Upper lobe of left lung (tissue), 6 donors: ENCODE measurements at regions not wholly inside any gene's neighbourhood (a gene's known extent, or its start where the extent isn't known, plus 50 kb on each side); places are given as distances from the start of the nearest gene placed in this dataset.
A peak's percentile ranks its signal among the peaks of the same experiment; 100 is the strongest.

Experiments
- ATAC-seq, 2 donors: fragments of 200-7000 bp; cut with Tn5 transposase; one replicate each; pipeline ENCODE4 v1.9.1; 2022; ENCODE audit warnings: mild to moderate bottlenecking in 2 of 2, moderate library complexity in 2 of 2; ENCODE audit not compliant: low FRiP score in 2 of 2
- DNase-seq, 2 donors: peaks; one replicate each; pipeline ENCODE4 v3.0.0-alpha.2; 2019 to 2020
- H3K27ac ChIP-seq, 4 donors: fragments of 200-600 bp; sonication (generic); one replicate each; pipeline ENCODE4 v1.5.1; 2016 to 2019
- H3K27me3 ChIP-seq, 4 donors: fragments of 200-600 bp; sonication (generic); one replicate each; pipeline ENCODE4 v1.5.1; 2017 to 2019
- H3K36me3 ChIP-seq, 4 donors: fragments of 200-600 bp; sonication (generic); one replicate each; pipeline ENCODE4 v1.5.1; 2016 to 2019
- H3K4me1 ChIP-seq, 4 donors: fragments of 200-600 bp; sonication (generic); one replicate each; pipeline ENCODE4 v1.5.1; 2018 to 2019
- H3K4me3 ChIP-seq, 4 donors: fragments of 200-600 bp; sonication (generic); one replicate each; pipeline ENCODE4 v1.5.1; 2017 to 2019; ENCODE audit warnings: mild to moderate bottlenecking in 2 of 4, moderate library complexity in 1 of 4
- H3K9me3 ChIP-seq, 4 donors: fragments of 200-600 bp; sonication (generic); one replicate each; pipeline ENCODE4 v1.5.1; 2018 to 2019
- EP300 ChIP-seq, 4 donors: sonication (generic); formaldehyde crosslinking; IDR thresholded peaks; one replicate each; pipeline ENCODE4 v1.5.1; 2017; ENCODE audit warnings: antibody characterized with exemption in 4 of 4, control low read depth in 2 of 4
- POLR2A ChIP-seq, 4 donors: fragments of 450-650 bp; IDR thresholded peaks; one replicate each; pipeline ENCODE4 v1.5.1; 2016 to 2017; ENCODE audit warnings: antibody characterized with exemption in 4 of 4, mild to moderate bottlenecking in 2 of 4
- POLR2AphosphoS5 ChIP-seq, 2 donors: sonication (generic); formaldehyde crosslinking; IDR thresholded peaks; one replicate each; pipeline ENCODE4 v1.5.1; 2017; ENCODE audit warnings: antibody characterized with exemption in 2 of 2
- WGBS, 2 donors: methylation state at CpG; one replicate each; pipeline ENCODE4 v1.1.5; 2017 to 2018; 5-methylcytosine and 5-hydroxymethylcytosine counted together
- TF ChIP-seq, protein P1 (sequence below), 6 experiments: fragments of 450-650 bp in 4 of 6; fragments of 200-600 bp in 2 of 6; sonication (generic) in 2 of 6; IDR thresholded peaks; one replicate each; pipeline ENCODE4 v1.5.1; 2016 to 2019; ENCODE audit warnings: antibody characterized with exemption in 6 of 6
- donor health status: DM: no; HTN: no; CAD: no; lungs with moderate emphysema.
- donor health status: DM: no; HTN: yes; CAD: no; lungs with severe emphysema.

DNA sequence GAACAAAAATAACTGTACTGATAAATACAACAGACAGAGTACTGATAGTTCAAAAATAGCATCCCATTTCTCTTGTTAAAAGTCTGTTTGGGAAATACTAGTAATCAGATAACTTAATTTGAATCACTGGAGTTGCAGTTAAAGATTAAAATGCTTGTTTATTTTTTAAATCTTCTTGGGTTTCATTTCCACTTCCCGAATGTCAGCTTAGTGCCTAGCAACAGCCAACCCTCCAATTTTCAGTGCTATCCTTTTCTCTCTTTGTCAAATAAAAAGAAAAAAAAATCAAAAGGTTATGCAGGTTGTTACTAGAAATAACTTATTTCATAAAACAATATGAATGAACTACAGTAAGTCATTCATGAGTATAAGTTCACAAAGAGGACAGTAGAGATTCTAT, 257.7 kb upstream of the STXBP5 start:
- H3K4me1 ChIP-seq: no peaks in the 10 kb centered on the region
- no peak overlapping the region for H3K27ac ChIP-seq
- 57 to 82% methylated on average over 1 of the region's 1 CpG for WGBS, 2 donors
- no peaks in the 10 kb centered on the region for H3K27me3 ChIP-seq
- no peak overlapping the region for H3K4me3 ChIP-seq
- ATAC-seq (no peak), DNase-seq (no peak)
- H3K9me3 ChIP-seq: peaks cover 0 to 5% (median 0%) of the 10 kb centered on the region in 4 donors
- TF ChIP-seq, protein P1, sequence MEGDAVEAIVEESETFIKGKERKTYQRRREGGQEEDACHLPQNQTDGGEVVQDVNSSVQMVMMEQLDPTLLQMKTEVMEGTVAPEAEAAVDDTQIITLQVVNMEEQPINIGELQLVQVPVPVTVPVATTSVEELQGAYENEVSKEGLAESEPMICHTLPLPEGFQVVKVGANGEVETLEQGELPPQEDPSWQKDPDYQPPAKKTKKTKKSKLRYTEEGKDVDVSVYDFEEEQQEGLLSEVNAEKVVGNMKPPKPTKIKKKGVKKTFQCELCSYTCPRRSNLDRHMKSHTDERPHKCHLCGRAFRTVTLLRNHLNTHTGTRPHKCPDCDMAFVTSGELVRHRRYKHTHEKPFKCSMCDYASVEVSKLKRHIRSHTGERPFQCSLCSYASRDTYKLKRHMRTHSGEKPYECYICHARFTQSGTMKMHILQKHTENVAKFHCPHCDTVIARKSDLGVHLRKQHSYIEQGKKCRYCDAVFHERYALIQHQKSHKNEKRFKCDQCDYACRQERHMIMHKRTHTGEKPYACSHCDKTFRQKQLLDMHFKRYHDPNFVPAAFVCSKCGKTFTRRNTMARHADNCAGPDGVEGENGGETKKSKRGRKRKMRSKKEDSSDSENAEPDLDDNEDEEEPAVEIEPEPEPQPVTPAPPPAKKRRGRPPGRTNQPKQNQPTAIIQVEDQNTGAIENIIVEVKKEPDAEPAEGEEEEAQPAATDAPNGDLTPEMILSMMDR (IDR thresholded peaks at IDR 0.05): no peak
- TF ChIP-seq POLR2AphosphoS5 (IDR thresholded peaks at IDR 0.05) (no peak), EP300 (IDR thresholded peaks at IDR 0.05) (no peak), POLR2A (IDR thresholded peaks at IDR 0.05) (no peak)
- H3K36me3 ChIP-seq: no peaks in the 10 kb centered on the region

DNA sequence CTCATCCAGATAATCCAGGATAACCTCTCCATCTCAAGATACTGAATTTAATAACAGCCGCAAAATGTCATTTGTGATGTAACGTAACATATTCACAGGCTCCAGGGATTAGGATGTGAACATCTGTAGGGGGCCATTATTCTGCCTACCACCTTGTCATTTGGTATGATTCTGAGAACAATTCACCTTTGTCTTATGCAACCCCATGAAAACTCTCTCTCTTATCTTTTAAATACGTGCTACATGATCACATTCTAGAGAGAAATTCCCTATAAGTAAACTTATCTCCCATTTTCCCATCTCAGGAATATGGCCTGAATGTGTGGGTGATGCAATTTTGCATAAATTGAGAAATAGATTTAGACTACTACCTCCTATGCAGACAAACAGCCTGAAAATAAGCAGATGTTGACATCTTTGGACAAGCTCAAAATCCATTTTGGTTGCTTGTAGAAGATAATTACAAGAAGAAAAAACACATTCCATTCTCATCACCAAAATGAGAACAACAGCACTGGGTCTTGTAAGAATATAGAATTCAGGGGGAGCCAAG, 255.4 kb upstream of the STXBP5 start:
- H3K27ac ChIP-seq: no peak overlapping the region
- H3K4me3 ChIP-seq: no peak overlapping the region
- H3K27me3 ChIP-seq: no peaks in the 10 kb centered on the region
- TF ChIP-seq, protein P1 (IDR thresholded peaks at IDR 0.05): no peak
- no peak for TF ChIP-seq POLR2AphosphoS5 (IDR thresholded peaks at IDR 0.05)
- no peak for TF ChIP-seq POLR2A (IDR thresholded peaks at IDR 0.05)
- TF ChIP-seq EP300 (IDR thresholded peaks at IDR 0.05): no peak
- WGBS, 2 donors: 95 to 97% methylated on average over 3 of the region's 3 CpGs
- DNase-seq: no peak
- H3K9me3 ChIP-seq: no peaks in the 10 kb centered on the region
- H3K36me3 ChIP-seq: no peaks in the 10 kb centered on the region
- H3K4me1 ChIP-seq: no peaks in the 10 kb centered on the region
- ATAC-seq: no peak

DNA sequence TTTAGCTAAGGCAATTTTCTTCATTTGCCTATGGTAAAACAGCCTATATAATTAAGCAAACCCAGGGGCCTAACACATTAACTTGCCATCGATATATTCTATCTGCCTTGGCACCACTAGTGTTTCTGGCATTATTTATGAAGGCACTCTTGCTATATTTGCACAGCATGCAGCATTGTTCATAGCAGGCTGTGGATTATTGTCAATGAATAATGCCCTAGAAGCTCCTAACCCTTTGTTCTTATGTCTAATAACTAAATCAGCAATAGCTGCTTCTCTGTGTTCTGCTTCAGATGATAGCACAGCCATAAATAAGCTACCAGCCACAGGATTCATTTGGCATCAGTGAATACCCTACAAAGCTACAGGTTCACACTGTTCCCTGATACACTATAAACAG, 254.8 kb upstream of the STXBP5 start:
- Histone ChIP-seq H3K4me1 (no peaks in the 10 kb centered on the region), H3K4me3 (no peak overlapping the region), H3K27me3 (no peaks in the 10 kb centered on the region), H3K36me3 (no peaks in the 10 kb centered on the region), H3K9me3 (no peaks in the 10 kb centered on the region), H3K27ac (no peak overlapping the region)
- 83 to 86% methylated on average over 1 of the region's 1 CpG for WGBS, 2 donors
- TF ChIP-seq, protein P1 (IDR thresholded peaks at IDR 0.05): no peak
- TF ChIP-seq POLR2AphosphoS5 (IDR thresholded peaks at IDR 0.05) (no peak), EP300 (IDR thresholded peaks at IDR 0.05) (no peak), POLR2A (IDR thresholded peaks at IDR 0.05) (no peak)
- DNase-seq (no peak), ATAC-seq (no peak)

DNA sequence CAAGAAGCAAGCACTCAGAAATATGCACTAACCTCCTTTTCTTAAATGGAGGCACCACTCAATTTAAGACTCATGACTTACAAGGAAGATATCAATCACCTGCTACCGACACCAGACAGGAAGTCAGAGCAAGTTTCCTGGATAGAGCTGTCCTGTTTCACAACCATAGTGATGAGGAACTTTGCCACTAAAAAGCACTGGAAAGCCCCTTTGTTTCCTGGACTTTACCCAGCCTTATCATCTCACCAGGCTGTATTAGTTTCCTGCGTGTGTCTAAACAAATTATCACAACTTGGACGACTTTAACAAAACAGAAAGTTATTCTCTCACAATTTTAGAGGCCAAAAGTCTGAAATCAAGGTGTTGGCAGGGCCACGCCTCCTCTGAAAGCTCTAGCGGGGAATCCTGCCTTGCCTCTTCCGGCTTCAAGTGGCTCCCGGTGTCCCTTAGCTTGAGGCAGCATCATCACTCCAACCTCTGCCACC, 253.8 kb upstream of the STXBP5 start:
- Histone ChIP-seq H3K27me3 (no peaks in the 10 kb centered on the region), H3K9me3 (no peaks in the 10 kb centered on the region), H3K27ac (no peak overlapping the region), H3K4me3 (no peak overlapping the region), H3K4me1 (no peaks in the 10 kb centered on the region), H3K36me3 (no peaks in the 10 kb centered on the region)
- TF ChIP-seq EP300 (IDR thresholded peaks at IDR 0.05) (peak in 1 of 4 donors; percentile 31), POLR2AphosphoS5 (IDR thresholded peaks at IDR 0.05) (peak in 1 of 2 donors; percentile 12), POLR2A (IDR thresholded peaks at IDR 0.05) (no peak)
- DNase-seq: no peak
- 42 to 46% methylated on average over 6 to 7 of the region's 7 CpGs for WGBS, 2 donors
- ATAC-seq: no peak

DNA sequence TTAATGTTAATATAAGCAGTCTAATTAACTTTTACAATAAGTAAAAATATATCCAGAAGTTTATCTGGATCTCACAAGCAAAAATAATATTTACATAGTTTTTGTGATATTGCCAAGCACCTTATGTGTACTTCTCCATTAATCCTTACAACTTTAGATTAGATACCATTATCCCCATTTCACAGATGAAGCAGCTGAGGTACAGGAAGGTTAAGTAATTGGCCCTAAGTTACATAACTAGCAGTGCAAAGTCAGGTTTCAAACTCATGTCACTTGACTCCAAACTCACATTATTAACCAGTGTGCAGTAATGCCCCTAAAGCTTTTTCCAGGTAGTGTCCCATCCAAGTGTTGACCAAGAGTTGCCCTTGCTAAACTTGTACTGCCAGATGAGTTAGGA, 248.6 kb upstream of the STXBP5 start:
- H3K9me3 ChIP-seq: no peaks in the 10 kb centered on the region
- TF ChIP-seq EP300 (IDR thresholded peaks at IDR 0.05): no peak
- TF ChIP-seq POLR2AphosphoS5 (IDR thresholded peaks at IDR 0.05): no peak
- ATAC-seq: no peak

More for the DNA sequence above, 248.6 kb upstream of the STXBP5 start:
- Histone ChIP-seq H3K27ac (no peak overlapping the region), H3K36me3 (no peaks in the 10 kb centered on the region), H3K4me3 (no peak overlapping the region), H3K27me3 (no peaks in the 10 kb centered on the region), H3K4me1 (no peaks in the 10 kb centered on the region)
- DNase-seq: no peak
